ENCODE measurements at regions not wholly inside any gene's neighbourhood (a gene's known extent, or its start where the extent isn't known, plus 50 kb on each side); places are given as distances from the start of the nearest gene placed in this dataset.

DNA sequence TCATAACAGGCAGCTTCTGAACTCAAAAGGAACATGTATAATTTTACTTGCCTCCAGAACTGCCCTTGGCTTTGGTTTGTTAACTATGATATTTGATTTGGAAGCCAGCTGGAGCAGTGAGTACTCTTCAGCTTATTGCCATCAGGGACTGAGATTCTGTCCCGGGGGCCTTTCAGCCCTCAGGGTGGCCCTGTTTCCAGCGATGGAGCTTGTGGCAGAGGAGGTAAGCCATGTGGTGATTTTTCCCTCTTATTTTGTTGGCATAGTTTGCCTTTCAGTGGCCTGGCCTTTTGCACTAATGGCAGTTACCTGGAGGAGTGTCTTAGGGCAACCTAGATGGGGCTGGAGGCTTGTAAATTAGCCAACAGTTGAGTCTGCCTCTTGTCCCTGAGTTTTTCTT is 1955.0 kb upstream of the LRRTM1 start:
- H3K4me3 ChIP-seq (ENCODE audit: low read length), result no peak overlapping the region
- H3K27me3 ChIP-seq (ENCODE audit: control insufficient read depth in 2 of 2, insufficient read depth in 2 of 2, low read length in 2 of 2), result no peaks in the 10 kb centered on the region
- intact Hi-C loops (cut with micrococcal nuclease), result no loop called here
- ATAC-seq, result no peak
- no peak overlapping the region for H3K4me3 Mint-ChIP-seq
- no peaks in the 10 kb centered on the region for H3K4me1 ChIP-seq (ENCODE audit: control insufficient read depth in 2 of 2, insufficient read depth in 2 of 2, low read length in 2 of 2)
- H3K9me3 Mint-ChIP-seq, result peaks cover 10 to 45% (median 17%) of the 10 kb centered on the region in 11 donors
- H3K27ac Mint-ChIP-seq, result no peak overlapping the region
- no peaks in the 10 kb centered on the region for H3K27me3 Mint-ChIP-seq
- no peak overlapping the region for H3K27ac ChIP-seq (ENCODE audit: low read depth, low read length)
- peaks cover 0 to 10% (median 0%) of the 10 kb centered on the region in 5 donors for H3K36me3 Mint-ChIP-seq
- DNase-seq, result no peak
- no peaks in the 10 kb centered on the region for H3K9me3 ChIP-seq (ENCODE audit: control insufficient read depth in 2 of 3, low read length in 3 of 3)
- ChIA-PET CTCF (no interaction called here), POLR2A (no interaction called here)
- no peaks in the 10 kb centered on the region for H3K36me3 ChIP-seq (ENCODE audit: control insufficient read depth in 2 of 3, insufficient read depth in 3 of 3, low read length in 3 of 3)
- no peaks in the 10 kb centered on the region for H3K4me1 Mint-ChIP-seq

DNA sequence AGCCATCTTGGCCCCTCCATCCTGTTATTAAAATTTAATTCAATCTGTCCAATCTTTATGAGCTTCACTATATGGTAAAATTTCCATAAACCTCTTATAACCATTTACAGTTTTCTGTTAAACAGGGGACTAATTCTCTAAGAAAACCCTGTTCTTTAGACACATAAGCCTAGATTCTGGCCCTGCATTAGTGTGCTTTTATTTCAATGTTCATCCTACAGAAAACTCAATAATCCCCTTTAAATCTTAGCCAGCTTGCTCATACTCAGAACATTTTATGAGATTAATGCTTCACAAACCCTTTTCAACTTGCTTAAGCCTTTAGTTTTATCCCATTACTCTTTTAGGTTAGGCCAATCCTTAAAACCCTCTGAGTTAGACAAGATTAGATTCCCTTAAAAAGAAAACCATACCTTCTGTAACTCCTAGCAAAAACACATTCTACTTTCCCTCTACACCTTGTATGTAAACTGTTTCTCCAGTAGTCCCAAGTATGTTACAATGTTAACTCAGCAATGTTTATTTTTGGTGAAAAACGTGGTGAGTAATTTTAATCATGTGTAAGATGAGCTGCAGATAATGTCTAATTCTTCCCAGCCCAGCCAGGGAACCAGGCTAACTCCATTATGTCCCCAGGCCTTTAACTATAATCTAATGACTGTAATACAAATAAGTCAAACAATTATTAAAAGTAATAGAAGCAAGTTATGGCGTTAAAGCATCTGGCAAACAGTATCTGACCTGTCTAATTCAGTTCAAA is 1953.4 kb upstream of the LRRTM1 start:
- ATAC-seq (no peak), DNase-seq (no peak)
- no peaks in the 10 kb centered on the region for H3K36me3 ChIP-seq (ENCODE audit: control insufficient read depth in 2 of 3, insufficient read depth in 3 of 3, low read length in 3 of 3)
- H3K4me3 ChIP-seq (ENCODE audit: low read length), result no peak overlapping the region
- POLR2A ChIA-PET, result no interaction called here
- no peak overlapping the region for H3K27ac ChIP-seq (ENCODE audit: low read depth, low read length)
- CTCF ChIA-PET, result no interaction called here
- H3K27me3 Mint-ChIP-seq, result no peaks in the 10 kb centered on the region
- H3K9me3 Mint-ChIP-seq, result peaks cover 10 to 59% (median 18%) of the 10 kb centered on the region in 11 donors
- H3K4me3 Mint-ChIP-seq, result no peak overlapping the region
- no peaks in the 10 kb centered on the region for H3K9me3 ChIP-seq (ENCODE audit: control insufficient read depth in 2 of 3, low read length in 3 of 3)
- H3K4me1 Mint-ChIP-seq, result no peaks in the 10 kb centered on the region
- peaks cover 0 to 10% (median 0%) of the 10 kb centered on the region in 5 donors for H3K36me3 Mint-ChIP-seq
- no peak overlapping the region for H3K27ac Mint-ChIP-seq
- H3K4me1 ChIP-seq (ENCODE audit: control insufficient read depth in 2 of 2, insufficient read depth in 2 of 2, low read length in 2 of 2), result no peaks in the 10 kb centered on the region
- H3K27me3 ChIP-seq (ENCODE audit: control insufficient read depth in 2 of 2, insufficient read depth in 2 of 2, low read length in 2 of 2), result no peaks in the 10 kb centered on the region
- intact Hi-C loops (cut with micrococcal nuclease), result no loop called here

DNA sequence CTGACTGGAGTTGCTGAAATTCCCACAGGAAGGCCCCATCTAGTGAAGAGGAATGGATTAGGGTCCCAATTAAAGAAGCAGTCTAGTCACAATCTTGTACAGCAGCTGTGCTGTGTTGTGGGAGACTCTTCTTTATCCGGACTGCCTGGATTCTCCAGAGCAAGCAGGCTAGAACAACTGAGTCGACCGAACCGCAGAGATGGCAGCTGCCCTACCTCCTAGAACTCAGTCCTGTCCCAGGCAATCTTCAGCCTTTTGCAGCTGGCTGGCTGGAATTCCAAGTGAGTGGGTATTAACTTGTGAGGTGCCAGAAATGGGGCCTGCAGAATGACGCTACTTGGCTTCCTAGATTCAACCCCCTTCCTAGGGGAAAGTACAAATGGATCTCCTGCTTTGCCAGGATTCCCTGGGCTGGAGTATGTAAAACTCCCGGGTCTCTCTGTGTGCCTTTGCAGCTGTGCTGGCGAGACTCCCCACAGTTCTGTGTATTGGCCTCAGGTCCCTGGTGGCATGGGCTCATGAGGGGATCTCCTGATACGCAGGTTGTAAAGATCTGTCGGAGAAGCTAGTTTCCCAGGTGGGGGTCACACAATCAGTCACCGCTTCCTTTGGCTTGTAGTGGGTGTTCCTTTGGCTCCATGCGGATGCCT is 1952.6 kb upstream of the LRRTM1 start:
- H3K27me3 ChIP-seq (ENCODE audit: control insufficient read depth in 2 of 2, insufficient read depth in 2 of 2, low read length in 2 of 2), result no peaks in the 10 kb centered on the region
- H3K36me3 ChIP-seq (ENCODE audit: control insufficient read depth in 2 of 3, insufficient read depth in 3 of 3, low read length in 3 of 3), result no peaks in the 10 kb centered on the region
- intact Hi-C loops (cut with micrococcal nuclease), result no loop called here
- H3K9me3 ChIP-seq (ENCODE audit: control insufficient read depth in 2 of 3, low read length in 3 of 3), result no peaks in the 10 kb centered on the region
- CTCF ChIA-PET, result no interaction called here
- POLR2A ChIA-PET, result no interaction called here
- H3K4me3 ChIP-seq (ENCODE audit: low read length), result no peak overlapping the region
- Mint-ChIP-seq H3K27me3 (no peaks in the 10 kb centered on the region), H3K27ac (no peak overlapping the region), H3K4me3 (no peak overlapping the region), H3K4me1 (no peaks in the 10 kb centered on the region), H3K36me3 (peaks cover 0 to 10% (median 0%) of the 10 kb centered on the region in 5 donors), H3K9me3 (peaks cover 7 to 62% (median 21%) of the 10 kb centered on the region in 11 donors)
- no peak overlapping the region for H3K27ac ChIP-seq (ENCODE audit: low read depth, low read length)
- DNase-seq (no peak), ATAC-seq (no peak)
- H3K4me1 ChIP-seq (ENCODE audit: control insufficient read depth in 2 of 2, insufficient read depth in 2 of 2, low read length in 2 of 2), result no peaks in the 10 kb centered on the region

DNA sequence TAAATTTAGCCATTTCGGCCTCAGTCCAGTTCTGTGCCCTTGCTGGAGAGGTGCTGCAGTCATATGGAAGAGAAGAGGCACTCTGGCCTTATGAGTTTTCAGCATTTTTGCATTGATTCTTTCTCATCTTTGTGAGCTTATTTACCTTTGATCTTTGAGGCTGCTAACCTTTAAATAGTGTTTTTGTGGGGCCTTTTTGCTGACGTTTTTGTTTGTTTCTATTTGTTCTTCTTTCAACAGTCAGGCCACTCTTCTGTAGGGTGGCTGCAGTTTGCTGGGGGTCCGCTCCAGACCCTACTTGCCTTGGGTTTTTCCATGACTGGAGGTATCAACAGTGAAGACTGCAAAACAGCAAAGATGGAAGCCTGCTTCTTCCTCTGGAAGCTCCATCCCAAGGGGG is 1951.7 kb upstream of the LRRTM1 start:
- Mint-ChIP-seq H3K27ac (no peak overlapping the region), H3K9me3 (peaks cover 7 to 69% (median 26%) of the 10 kb centered on the region in 11 donors), H3K4me3 (no peak overlapping the region), H3K27me3 (no peaks in the 10 kb centered on the region), H3K4me1 (peaks cover 0 to 1% (median 0%) of the 10 kb centered on the region in 7 donors), H3K36me3 (peaks cover 0 to 10% (median 0%) of the 10 kb centered on the region in 5 donors)
- DNase-seq (no peak), ATAC-seq (no peak)
- ChIA-PET CTCF (no interaction called here), POLR2A (no interaction called here)
- H3K4me3 ChIP-seq (ENCODE audit: low read length), result no peak overlapping the region
- no peaks in the 10 kb centered on the region for H3K27me3 ChIP-seq (ENCODE audit: control insufficient read depth in 2 of 2, insufficient read depth in 2 of 2, low read length in 2 of 2)
- no peaks in the 10 kb centered on the region for H3K36me3 ChIP-seq (ENCODE audit: control insufficient read depth in 2 of 3, insufficient read depth in 3 of 3, low read length in 3 of 3)
- H3K27ac ChIP-seq (ENCODE audit: low read depth, low read length), result no peak overlapping the region
- H3K4me1 ChIP-seq (ENCODE audit: control insufficient read depth in 2 of 2, insufficient read depth in 2 of 2, low read length in 2 of 2), result no peaks in the 10 kb centered on the region
- intact Hi-C loops (cut with micrococcal nuclease), result no loop called here
- no peaks in the 10 kb centered on the region for H3K9me3 ChIP-seq (ENCODE audit: control insufficient read depth in 2 of 3, low read length in 3 of 3)

DNA sequence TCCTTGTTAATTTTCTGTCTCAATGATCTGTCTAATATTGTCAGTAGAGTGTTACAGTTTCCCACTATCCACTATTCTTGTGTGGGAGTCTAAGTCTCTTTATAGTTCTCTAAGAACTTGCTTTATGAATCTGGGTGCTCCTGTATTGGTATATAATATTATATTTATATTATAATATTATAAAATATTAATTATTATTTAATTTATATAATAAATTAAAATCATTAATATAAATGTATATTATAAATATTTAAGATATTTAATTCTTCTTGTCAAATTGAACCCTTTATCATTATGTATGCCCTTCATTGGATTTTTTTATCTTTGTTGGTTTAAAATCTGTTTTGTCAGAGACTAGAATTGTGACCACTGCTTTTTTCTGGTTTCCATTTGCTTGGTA is 1950.2 kb upstream of the LRRTM1 start:
- Mint-ChIP-seq H3K4me3 (no peak overlapping the region), H3K27ac (no peak overlapping the region), H3K36me3 (peaks cover 0 to 10% (median 0%) of the 10 kb centered on the region in 5 donors), H3K4me1 (peaks cover 0 to 1% (median 0%) of the 10 kb centered on the region in 7 donors), H3K27me3 (no peaks in the 10 kb centered on the region), H3K9me3 (peaks cover 7 to 67% (median 21%) of the 10 kb centered on the region in 11 donors)
- Histone ChIP-seq H3K4me1 (ENCODE audit: control insufficient read depth in 2 of 2, insufficient read depth in 2 of 2, low read length in 2 of 2) (no peaks in the 10 kb centered on the region), H3K27me3 (ENCODE audit: control insufficient read depth in 2 of 2, insufficient read depth in 2 of 2, low read length in 2 of 2) (no peaks in the 10 kb centered on the region), H3K9me3 (ENCODE audit: control insufficient read depth in 2 of 3, low read length in 3 of 3) (no peaks in the 10 kb centered on the region), H3K36me3 (ENCODE audit: control insufficient read depth in 2 of 3, insufficient read depth in 3 of 3, low read length in 3 of 3) (no peaks in the 10 kb centered on the region), H3K27ac (ENCODE audit: low read depth, low read length) (no peak overlapping the region), H3K4me3 (ENCODE audit: low read length) (no peak overlapping the region)
- intact Hi-C loops (cut with micrococcal nuclease), result no loop called here
- DNase-seq (no peak), ATAC-seq (no peak)
- ChIA-PET CTCF (no interaction called here), POLR2A (no interaction called here)

DNA sequence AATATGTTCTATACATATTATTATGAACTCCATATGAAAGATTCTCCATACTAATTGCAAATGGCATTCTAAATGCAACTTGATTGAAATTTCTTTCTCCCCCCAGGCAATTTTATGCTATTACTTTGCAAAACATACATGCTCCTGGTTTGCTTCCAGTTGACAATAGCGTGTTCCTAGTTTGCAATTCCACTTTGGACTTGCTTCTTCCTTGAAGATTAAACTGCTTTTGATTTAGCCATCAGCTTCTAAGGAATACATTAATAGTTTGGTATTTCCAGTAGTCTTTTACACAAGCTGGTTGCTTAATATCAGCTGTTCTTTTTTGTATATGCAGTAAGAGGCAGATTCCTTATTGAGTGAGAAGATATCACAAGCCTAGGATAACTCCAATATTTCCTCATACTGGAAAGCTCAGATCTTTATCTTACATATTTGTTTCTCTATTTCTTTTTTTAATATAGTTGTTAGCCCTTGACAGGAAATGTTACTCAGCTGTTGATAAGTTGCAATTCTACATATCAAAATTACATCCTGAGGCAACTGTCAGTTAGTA is 1941.7 kb upstream of the LRRTM1 start:
- peaks cover 0 to 28% (median 11%) of the 10 kb centered on the region in 11 donors for H3K9me3 Mint-ChIP-seq
- intact Hi-C loops (cut with micrococcal nuclease), result no loop called here

More for the DNA sequence above, 1941.7 kb upstream of the LRRTM1 start:
- no peaks in the 10 kb centered on the region for H3K27me3 ChIP-seq (ENCODE audit: control insufficient read depth in 2 of 2, insufficient read depth in 2 of 2, low read length in 2 of 2)
- no peak overlapping the region for H3K27ac ChIP-seq (ENCODE audit: low read depth, low read length)
- H3K27me3 Mint-ChIP-seq, result no peaks in the 10 kb centered on the region
- ChIA-PET CTCF (no interaction called here), POLR2A (no interaction called here)
- H3K4me1 Mint-ChIP-seq, result no peaks in the 10 kb centered on the region
- no peaks in the 10 kb centered on the region for H3K36me3 ChIP-seq (ENCODE audit: control insufficient read depth in 2 of 3, insufficient read depth in 3 of 3, low read length in 3 of 3)
- no peaks in the 10 kb centered on the region for H3K9me3 ChIP-seq (ENCODE audit: control insufficient read depth in 2 of 3, low read length in 3 of 3)
- DNase-seq, result no peak
- no peak overlapping the region for H3K4me3 ChIP-seq (ENCODE audit: low read length)
- peaks cover 0 to 5% (median 0%) of the 10 kb centered on the region in 5 donors for H3K36me3 Mint-ChIP-seq
- no peak overlapping the region for H3K27ac Mint-ChIP-seq
- ATAC-seq, result no peak
- H3K4me1 ChIP-seq (ENCODE audit: control insufficient read depth in 2 of 2, insufficient read depth in 2 of 2, low read length in 2 of 2), result no peaks in the 10 kb centered on the region
- no peak overlapping the region for H3K4me3 Mint-ChIP-seq
